A549 (cell line): ENCODE measurements at regions not wholly inside any gene's neighbourhood (a gene's known extent, or its start where the extent isn't known, plus 50 kb on each side); places are given as distances from the start of the nearest gene placed in this dataset.

Experiments
- ATAC-seq, 2 experiments: fragments of 200-7000 bp in 1 of 2; fragments of >200 bp in 1 of 2; cut with Nextera tagmentation in 1 of 2; cut with Tn5 transposase in 1 of 2; 3 replicates each; pipeline versions ENCODE4 v1.8.0 to v1.9.1; 2018 to 2020; ENCODE audit warnings: mild to moderate bottlenecking in 1 of 2, moderate library complexity in 1 of 2
- CTCF ChIA-PET: fragments of 300-600 bp; sonication (Branson Sonifier 250); formaldehyde crosslinking; extraction: SDS; loops from one replicate; lab custom pipeline; 2021; ENCODE audit warnings: antibody characterized with exemption, inconsistent platforms; lab: Yijun Ruan, JAX
- POLR2A ChIA-PET: fragments of 350-600 bp; formaldehyde crosslinking; extraction: SDS; loops from one replicate; lab custom pipeline; 2021; ENCODE audit warnings: antibody characterized with exemption, inconsistent platforms; lab: Yijun Ruan, JAX
- DNase-seq, 2 experiments: peaks; one replicate each; pipeline versions ENCODE4 v3.0.0 to v3.0.0-alpha.2; 2011 to 2016; ENCODE audit warnings: low read depth in 1 of 2, low spot score in 1 of 2
- FAIRE-seq: peaks from 2 replicates; lab custom pipeline; 2011; peaks lifted over from hg19 to GRCh38; lab: Jason Lieb, UNC
- H3K27ac ChIP-seq, 2 experiments: fragments of >200 bp; sonication (Bioruptor Twin); formaldehyde crosslinking; 3 replicates each; pipeline ENCODE4 v1.5.1; 2016 to 2017
- H3K4me1 ChIP-seq: fragments of >200 bp; sonication (Bioruptor Twin); formaldehyde crosslinking; 3 replicates; pipeline ENCODE4 v1.6.1; 2016
- H3K4me2 ChIP-seq: fragments of >200 bp; sonication (Bioruptor Twin); formaldehyde crosslinking; 3 replicates; pipeline ENCODE4 v1.6.1; 2016
- H3K4me3 ChIP-seq: fragments of >200 bp; sonication (Bioruptor Twin); formaldehyde crosslinking; 3 replicates; pipeline ENCODE4 v1.5.1; 2016
- H3K9me3 ChIP-seq: fragments of >200 bp; sonication (Bioruptor Twin); formaldehyde crosslinking; 3 replicates; pipeline ENCODE4 v1.6.1; 2016
- CBX8 ChIP-seq: fragments of 200-600 bp; sonication (generic); IDR thresholded peaks from 2 replicates; pipeline ENCODE4 v1.6.1; 2016
- EHF ChIP-seq: fragments of 250-450 bp; sonication (Bioruptor Pico); IDR thresholded peaks from 2 replicates; pipeline ENCODE4 v1.5.0; 2020; ENCODE audit warnings: mild to moderate bottlenecking
- FOSB ChIP-seq: fragments of 250-450 bp; sonication (Bioruptor Pico); IDR thresholded peaks from 2 replicates; pipeline ENCODE4 v1.5.0; 2020; ENCODE audit warnings: mild to moderate bottlenecking, moderate library complexity
- FOSL2 ChIP-seq, 2 experiments: fragments of 450-650 bp in 1 of 2; fragments of >200 bp in 1 of 2; sonication (Bioruptor Twin) in 1 of 2; formaldehyde crosslinking; IDR thresholded peaks; 2 replicates each; pipeline versions ENCODE4 v1.5.0 to v1.6.1; 2016 to 2020; ENCODE audit warnings: mild to moderate bottlenecking in 1 of 2, moderate library complexity in 1 of 2
- HDAC2 ChIP-seq: fragments of 200-600 bp; sonication (generic); IDR thresholded peaks from 2 replicates; pipeline ENCODE4 v1.6.1; 2016
- HOXB13 ChIP-seq: fragments of 250-450 bp; sonication (Bioruptor Pico); IDR thresholded peaks from 2 replicates; pipeline ENCODE4 v1.5.0; 2020; ENCODE audit warnings: low read depth, mild to moderate bottlenecking, moderate library complexity
- HOXB5 ChIP-seq: fragments of 250-450 bp; sonication (Bioruptor Pico); IDR thresholded peaks from 2 replicates; pipeline ENCODE4 v1.5.0; 2020; ENCODE audit warnings: mild to moderate bottlenecking, moderate library complexity
- JUN ChIP-seq, 2 experiments: fragments of >200 bp; sonication (Bioruptor Twin); formaldehyde crosslinking; IDR thresholded peaks; 2 replicates in 1 of 2; 3 replicates in 1 of 2; pipeline ENCODE4 v1.6.1; 2016 to 2017
- JUNB ChIP-seq: fragments of >200 bp; sonication (Bioruptor Twin); formaldehyde crosslinking; IDR thresholded peaks from 2 replicates; pipeline ENCODE4 v1.6.1; 2016
- KDM1A ChIP-seq: fragments of 200-600 bp; sonication (generic); IDR thresholded peaks from 2 replicates; pipeline ENCODE4 v1.6.1; 2016; ENCODE audit warnings: low read depth, mild to moderate bottlenecking
- MAFK ChIP-seq: fragments of 450-650 bp; IDR thresholded peaks from 2 replicates; pipeline ENCODE4 v1.6.1; 2014; ENCODE audit not compliant: partially characterized antibody
- MYC ChIP-seq: IDR thresholded peaks from 2 replicates; pipeline ENCODE4 v1.6.1; 2012; ENCODE audit warnings: mild to moderate bottlenecking, inconsistent platforms, low read length, improper control_type of control experiment, borderline replicate concordance
- NFE2L2 ChIP-seq: fragments of 150-350 bp; conservative IDR thresholded peaks from 2 replicates; pipeline ENCODE4 v1.6.1; 2014; ENCODE audit warnings: low read length
- NPAS2 ChIP-seq: fragments of 250-450 bp; sonication (Bioruptor Pico); IDR thresholded peaks from 2 replicates; pipeline ENCODE4 v1.8.0; 2022; ENCODE audit warnings: mild to moderate bottlenecking, moderate library complexity, borderline replicate concordance
- PHF8 ChIP-seq: fragments of 200-600 bp; sonication (generic); IDR thresholded peaks from 2 replicates; pipeline ENCODE4 v1.6.1; 2016; ENCODE audit warnings: low read depth, mild to moderate bottlenecking, antibody characterized with exemption, moderate library complexity, borderline replicate concordance
- RARB ChIP-seq: fragments of 250-450 bp; sonication (Bioruptor Pico); IDR thresholded peaks from 2 replicates; pipeline ENCODE4 v1.8.0; 2021; ENCODE audit warnings: mild to moderate bottlenecking, moderate library complexity
- SMC3 ChIP-seq: fragments of >200 bp; sonication (Bioruptor Twin); formaldehyde crosslinking; IDR thresholded peaks from 3 replicates; pipeline ENCODE4 v1.6.1; 2018; ENCODE audit warnings: inconsistent platforms
- SREBF2 ChIP-seq: fragments of 450-650 bp; IDR thresholded peaks from 2 replicates; pipeline ENCODE4 v1.6.1; 2014; ENCODE audit warnings: mild to moderate bottlenecking, moderate library complexity
- TFCP2L1 ChIP-seq: fragments of 250-450 bp; sonication (Bioruptor Pico); IDR thresholded peaks from 2 replicates; pipeline ENCODE4 v1.5.0; 2021; ENCODE audit warnings: mild to moderate bottlenecking
- ZFP36 ChIP-seq: fragments of 450-650 bp; IDR thresholded peaks from 2 replicates; pipeline ENCODE4 v1.6.1; 2014; ENCODE audit warnings: borderline replicate concordance; ENCODE audit not compliant: partially characterized antibody
- WGBS: methylation state at CpG from one replicate; pipeline ENCODE4 v1.1.6; 2017; ENCODE audit errors: missing lambda C conversion rate; 5-methylcytosine and 5-hydroxymethylcytosine counted together
- TF ChIP-seq, protein P1 (sequence below): fragments of 250-450 bp; sonication (Bioruptor Pico); IDR thresholded peaks from 2 replicates; pipeline ENCODE4 v1.5.0; 2021; ENCODE audit warnings: mild to moderate bottlenecking, moderate library complexity, borderline replicate concordance
- TF ChIP-seq, protein P2 (sequence below): fragments of >200 bp; sonication (Bioruptor Twin); formaldehyde crosslinking; IDR thresholded peaks from 2 replicates; pipeline ENCODE4 v1.6.1; 2016

DNA sequence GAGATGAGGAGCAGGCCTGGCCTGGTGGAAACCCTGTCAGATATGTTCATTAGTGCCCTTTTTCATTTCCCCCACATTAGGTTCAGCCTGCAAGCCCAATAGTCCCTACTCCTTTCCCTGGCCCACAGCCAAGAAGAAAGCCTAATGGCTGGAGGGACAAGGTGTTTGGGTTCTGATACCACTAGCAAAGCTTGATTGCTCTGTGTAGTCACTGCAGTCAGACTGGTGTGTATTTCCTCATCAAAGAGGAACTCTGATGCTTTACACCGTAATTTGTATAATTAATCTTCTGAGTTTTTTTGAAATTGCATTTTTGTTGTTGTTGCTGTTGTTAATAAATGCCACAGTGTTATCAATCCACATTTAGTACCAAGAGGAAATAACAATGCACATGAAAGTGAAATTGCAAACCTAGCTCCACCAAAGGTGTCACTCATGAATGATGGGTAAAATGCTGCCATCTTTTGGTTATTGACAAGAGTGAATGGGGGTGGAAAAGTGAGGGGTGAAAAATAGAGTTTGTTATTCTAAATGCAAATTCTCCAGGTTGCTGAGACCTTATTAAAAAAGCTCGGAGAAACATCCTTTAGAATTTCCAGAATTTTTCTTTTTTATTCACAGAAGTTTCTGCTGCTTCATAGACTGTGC lies 320.2 kb upstream of the POU3F2 start:
- Histone ChIP-seq H3K4me2 (no peak overlapping the region), H3K9me3 (no peaks in the 10 kb centered on the region), H3K4me3 (no peak overlapping the region), H3K4me1 (no peaks in the 10 kb centered on the region), H3K27ac (no peak overlapping the region)
- ChIA-PET POLR2A (no interaction called here), CTCF (interaction anchor here (1.4 kb wide), 1 partner anchor 10 kb away, joined by 3 read pairs; no protein-coding TSS in a partner anchor)
- TF ChIP-seq HOXB13 (CRISPR knock-in tag) (no peak), ZFP36 (no peak), FOSB (CRISPR knock-in tag) (no peak), MYC (no peak), PHF8 (no peak), SMC3 (no peak), KDM1A (no peak), SREBF2 (no peak), JUNB (no peak), TFCP2L1 (CRISPR knock-in tag) (no peak)
- TF ChIP-seq, protein P1, sequence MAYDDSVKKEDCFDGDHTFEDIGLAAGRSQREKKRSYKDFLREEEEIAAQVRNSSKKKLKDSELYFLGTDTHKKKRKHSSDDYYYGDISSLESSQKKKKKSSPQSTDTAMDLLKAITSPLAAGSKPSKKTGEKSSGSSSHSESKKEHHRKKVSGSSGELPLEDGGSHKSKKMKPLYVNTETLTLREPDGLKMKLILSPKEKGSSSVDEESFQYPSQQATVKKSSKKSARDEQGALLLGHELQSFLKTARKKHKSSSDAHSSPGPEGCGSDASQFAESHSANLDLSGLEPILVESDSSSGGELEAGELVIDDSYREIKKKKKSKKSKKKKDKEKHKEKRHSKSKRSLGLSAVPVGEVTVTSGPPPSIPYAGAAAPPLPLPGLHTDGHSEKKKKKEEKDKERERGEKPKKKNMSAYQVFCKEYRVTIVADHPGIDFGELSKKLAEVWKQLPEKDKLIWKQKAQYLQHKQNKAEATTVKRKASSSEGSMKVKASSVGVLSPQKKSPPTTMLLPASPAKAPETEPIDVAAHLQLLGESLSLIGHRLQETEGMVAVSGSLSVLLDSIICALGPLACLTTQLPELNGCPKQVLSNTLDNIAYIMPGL (CRISPR knock-in tag): no peak
- TF ChIP-seq, protein P2, sequence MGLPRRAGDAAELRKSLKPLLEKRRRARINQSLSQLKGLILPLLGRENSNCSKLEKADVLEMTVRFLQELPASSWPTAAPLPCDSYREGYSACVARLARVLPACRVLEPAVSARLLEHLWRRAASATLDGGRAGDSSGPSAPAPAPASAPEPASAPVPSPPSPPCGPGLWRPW: no peak
- 2% methylated on average over 2 of the region's 2 CpGs for WGBS
- FAIRE-seq: no peak
- no peak for ATAC-seq
- DNase-seq: no peak

- no peak overlapping the region for H3K4me2 ChIP-seq
- CTCF ChIA-PET: interaction anchor here (1.4 kb wide), 1 partner anchor 9 kb away, joined by 3 read pairs; no protein-coding TSS in a partner anchor
- TF ChIP-seq NFE2L2 (no peak), ZFP36 (no peak), KDM1A (no peak), RARB (CRISPR knock-in tag) (no peak), JUNB (no peak), NPAS2 (CRISPR knock-in tag) (no peak), FOSL2 (IDR thresholded peaks at IDR 0.05) (no peak), FOSL2 (CRISPR knock-in tag; IDR thresholded peaks at IDR 0.05) (no peak), CBX8 (no peak), HOXB13 (CRISPR knock-in tag) (no peak), FOSB (CRISPR knock-in tag) (no peak), HOXB5 (CRISPR knock-in tag) (no peak), JUN (IDR thresholded peaks at IDR 0.05) (no peak), HDAC2 (no peak), MAFK (no peak), EHF (CRISPR knock-in tag) (no peak)
- TF ChIP-seq, protein P2: no peak
- TF ChIP-seq, protein P1 (CRISPR knock-in tag): no peak
- TF ChIP-seq, all 56 proteins: peak for 0
- Histone ChIP-seq H3K4me1 (no peaks in the 10 kb centered on the region), H3K27ac (no peak overlapping the region), H3K9me3 (no peaks in the 10 kb centered on the region), H3K4me3 (no peak overlapping the region)
- POLR2A ChIA-PET: no interaction called here
- 0% methylated on average over 1 of the region's 1 CpG for WGBS
- no peak for FAIRE-seq
- no peak for ATAC-seq
- DNase-seq: no peak
Measured at GRCh38 chr6:98514796-98515195, 319.6 kb upstream of the POU3F2 start.
